MCF 10A (cell line): ENCODE measurements at regions not wholly inside any gene's neighbourhood (a gene's known extent, or its start where the extent isn't known, plus 50 kb on each side); places are given as distances from the start of the nearest gene placed in this dataset.

Source experiments
- BruUV-seq: library from RNA; stranded (reverse); fragments of 400-500 nt; replicated peaks from 2 replicates; lab custom pipeline; 2021; lab: Mats Ljungman, UMichigan
- CTCF ChIA-PET: fragments of 300-600 bp; sonication (Branson Sonifier 250); formaldehyde crosslinking; extraction: SDS; loops from one replicate; lab custom pipeline; 2021; ENCODE audit warnings: antibody characterized with exemption, inconsistent platforms; lab: Yijun Ruan, JAX
- POLR2A ChIA-PET: fragments of 300-600, 350-650 bp; sonication (Branson Sonifier 250); formaldehyde crosslinking; extraction: SDS; loops from one replicate; lab custom pipeline; 2020; ENCODE audit warnings: antibody characterized with exemption, inconsistent platforms; lab: Yijun Ruan, JAX
- DNase-seq: peaks from one replicate; pipeline ENCODE4 v3.0.0-alpha.2; 2018; ENCODE audit not compliant: unreplicated experiment
- H3K27ac Mint-ChIP-seq: one replicate; pipeline ENCODE4 v1.8.0; 2022; ENCODE audit warnings: mild to moderate bottlenecking, low read depth, mixed read lengths; ENCODE audit not compliant: unreplicated experiment
- H3K27me3 Mint-ChIP-seq: one replicate; pipeline ENCODE4 v1.8.0; 2022; ENCODE audit warnings: mixed read lengths; ENCODE audit not compliant: insufficient read depth, unreplicated experiment
- H3K36me3 Mint-ChIP-seq: one replicate; pipeline ENCODE4 v1.8.0; 2022; ENCODE audit warnings: mild to moderate bottlenecking, moderate library complexity, mixed read lengths; ENCODE audit not compliant: insufficient read depth, unreplicated experiment
- H3K4me1 Mint-ChIP-seq: one replicate; pipeline ENCODE4 v1.8.0; 2022; ENCODE audit warnings: mixed read lengths; ENCODE audit not compliant: insufficient read depth, unreplicated experiment
- H3K4me3 Mint-ChIP-seq: one replicate; pipeline ENCODE4 v1.8.0; 2022; ENCODE audit warnings: mild to moderate bottlenecking, moderate library complexity, mixed read lengths; ENCODE audit not compliant: unreplicated experiment
- H3K9me3 Mint-ChIP-seq: one replicate; pipeline ENCODE4 v1.8.0; 2022; ENCODE audit warnings: mixed read lengths; ENCODE audit not compliant: unreplicated experiment
- CTCF ChIP-seq: fragments of 200-600 bp; IDR thresholded peaks from one replicate; pipeline ENCODE4 v1.8.0; 2022; ENCODE audit warnings: antibody characterized with exemption, mild to moderate bottlenecking; ENCODE audit not compliant: unreplicated experiment
- intact Hi-C: fragments of 100-400 bp; cut with micrococcal nuclease; formaldehyde crosslinking; loops from 2 replicates; pipeline ENCODE4 v1.14.1; 2022

- POLR2A ChIA-PET, result no interaction called here
- H3K36me3 Mint-ChIP-seq, result no peaks in the 10 kb centered on the region
- no peak for TF ChIP-seq CTCF
- H3K27me3 Mint-ChIP-seq, result no peaks in the 10 kb centered on the region
- no TSS peak for BruUV-seq
- no peak for DNase-seq
- H3K4me3 Mint-ChIP-seq, result no peak overlapping the region
- no peak overlapping the region for H3K27ac Mint-ChIP-seq
- H3K4me1 Mint-ChIP-seq, result no peaks in the 10 kb centered on the region
- peaks cover 41% of the 10 kb centered on the region for H3K9me3 Mint-ChIP-seq
- CTCF ChIA-PET, result interaction anchor here (0.6 kb wide), 3 partner anchors 66 to 711 kb away, joined by 3 to 4 read pairs (median 3); no protein-coding TSS in a partner anchor
- intact Hi-C loops, result no loop called here
Measured at GRCh38 chr9:119020730-119021333, 348.4 kb downstream of the BRINP1 start.

- BruUV-seq, result no TSS peak
- H3K36me3 Mint-ChIP-seq, result peaks cover 5% of the 10 kb centered on the region
- intact Hi-C loops, result no loop called here
- POLR2A ChIA-PET, result no interaction called here
- H3K4me3 Mint-ChIP-seq, result no peak overlapping the region
- no peak for TF ChIP-seq CTCF
- no peak overlapping the region for H3K27ac Mint-ChIP-seq
- H3K9me3 Mint-ChIP-seq, result peaks cover 32% of the 10 kb centered on the region
- H3K4me1 Mint-ChIP-seq, result no peaks in the 10 kb centered on the region
- DNase-seq, result peak; percentile 6
- CTCF ChIA-PET, result no interaction called here
- no peaks in the 10 kb centered on the region for H3K27me3 Mint-ChIP-seq
Measured at GRCh38 chr9:119026120-119026519, 343.1 kb downstream of the BRINP1 start.

GRCh38 chr9:119027901-119028699 lies 341.1 kb downstream of the BRINP1 start:
- Mint-ChIP-seq H3K4me3 (no peak overlapping the region), H3K27ac (no peak overlapping the region), H3K4me1 (no peaks in the 10 kb centered on the region), H3K27me3 (no peaks in the 10 kb centered on the region), H3K9me3 (peaks cover 31% of the 10 kb centered on the region), H3K36me3 (peaks cover 5% of the 10 kb centered on the region)
- TF ChIP-seq CTCF, result no peak
- ChIA-PET CTCF (no interaction called here), POLR2A (no interaction called here)
- intact Hi-C loops, result no loop called here
- DNase-seq, result no peak
- BruUV-seq, result no TSS peak

- TF ChIP-seq CTCF, result no peak
- H3K36me3 Mint-ChIP-seq, result peaks cover 5% of the 10 kb centered on the region
- H3K27me3 Mint-ChIP-seq, result no peaks in the 10 kb centered on the region
- ChIA-PET CTCF (no interaction called here), POLR2A (no interaction called here)
- no peaks in the 10 kb centered on the region for H3K4me1 Mint-ChIP-seq
- intact Hi-C loops, result no loop called here
- H3K4me3 Mint-ChIP-seq, result no peak overlapping the region
- peaks cover 28% of the 10 kb centered on the region for H3K9me3 Mint-ChIP-seq
- BruUV-seq, result no TSS peak
- no peak overlapping the region for H3K27ac Mint-ChIP-seq
- DNase-seq, result no peak
Measured at GRCh38 chr9:119029886-119030285, 339.3 kb downstream of the BRINP1 start.
